ENCODE measurements at regions not wholly inside any gene's neighbourhood (a gene's known extent, or its start where the extent isn't known, plus 50 kb on each side); places are given as distances from the start of the nearest gene placed in this dataset.

DNA sequence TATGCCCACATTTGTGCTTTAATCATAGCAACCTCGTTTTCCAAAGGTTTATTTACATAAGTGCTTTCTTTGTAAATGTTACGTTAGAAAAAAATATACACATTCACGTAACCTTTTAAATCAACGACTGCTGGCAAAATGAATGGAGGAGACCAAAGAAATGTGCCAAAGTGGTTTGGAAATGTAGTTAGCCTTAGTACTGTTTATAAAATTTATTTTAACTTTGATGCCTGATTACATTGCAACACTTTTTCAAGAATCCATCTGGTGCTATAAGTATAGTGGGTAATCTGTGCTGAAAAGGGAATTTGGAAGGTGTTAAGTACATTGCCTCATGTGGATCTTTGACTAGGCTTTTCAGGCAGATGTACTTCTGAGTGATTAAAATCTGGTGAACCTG lies 108.9 kb downstream of the IFI44 start:
- DNase-seq (ENCODE audit: low spot score), result no peak

DNA sequence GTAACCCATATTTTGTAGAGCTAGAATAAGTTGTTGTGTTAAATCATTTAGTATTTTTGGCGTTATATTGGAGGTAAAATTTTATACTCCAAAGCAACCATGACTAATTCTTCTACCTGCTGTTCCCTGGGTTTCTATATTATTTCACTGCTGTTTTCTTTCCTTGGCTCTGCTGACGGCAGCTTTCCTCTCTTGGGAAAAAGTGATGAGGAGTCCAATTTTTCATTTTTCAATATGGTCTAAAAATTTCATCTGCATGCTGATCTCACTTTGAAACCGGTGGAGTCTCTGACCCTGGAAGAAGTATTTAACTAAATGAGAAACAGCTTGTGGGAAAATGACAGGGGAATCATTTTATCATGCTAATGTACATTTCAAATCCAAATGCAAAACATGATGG lies 110.2 kb downstream of the IFI44 start:
- H3K4me2 ChIP-seq, result no peak overlapping the region
- no peaks in the 10 kb centered on the region for H3K36me3 ChIP-seq (replicated peaks; ENCODE audit: insufficient read depth, low read depth)
- H3K4me1 ChIP-seq (ENCODE audit: insufficient read depth), result no peaks in the 10 kb centered on the region
- no peak overlapping the region for H3K4me3 ChIP-seq
- DNase-seq (ENCODE audit: low spot score), result no peak
- H4K20me1 ChIP-seq (ENCODE audit: insufficient read depth, poor library complexity, severe bottlenecking), result no peaks in the 10 kb centered on the region
- H3K27me3 ChIP-seq, result no peaks in the 10 kb centered on the region
- no peaks in the 10 kb centered on the region for H3K9me3 ChIP-seq (ENCODE audit: low read depth)
- H3K79me2 ChIP-seq, result no peaks in the 10 kb centered on the region
- TF ChIP-seq EZH2phosphoT487 (IDR thresholded peaks at IDR 0.05; ENCODE audit: low read depth, severe bottlenecking, unreplicated experiment), result no peak
- no peak overlapping the region for H3K27ac ChIP-seq
- 77% methylated on average over 3 of the region's 3 CpGs for WGBS (ENCODE audit: low lambda C conversion rate, missing lambda C conversion rate)
- no peak overlapping the region for H2AFZ ChIP-seq
- H3K9me2 ChIP-seq (replicated peaks; ENCODE audit: insufficient read depth), result no peaks in the 10 kb centered on the region

More for the DNA sequence above, 108.9 kb downstream of the IFI44 start:
- Histone ChIP-seq H2AFZ (no peak overlapping the region), H4K20me1 (ENCODE audit: insufficient read depth, poor library complexity, severe bottlenecking) (no peaks in the 10 kb centered on the region), H3K79me2 (no peaks in the 10 kb centered on the region), H3K36me3 (replicated peaks; ENCODE audit: insufficient read depth, low read depth) (no peaks in the 10 kb centered on the region), H3K4me3 (no peak overlapping the region), H3K27me3 (no peaks in the 10 kb centered on the region), H3K27ac (no peak overlapping the region), H3K9me3 (ENCODE audit: low read depth) (no peaks in the 10 kb centered on the region), H3K4me1 (ENCODE audit: insufficient read depth) (no peaks in the 10 kb centered on the region), H3K9me2 (replicated peaks; ENCODE audit: insufficient read depth) (no peaks in the 10 kb centered on the region), H3K4me2 (no peak overlapping the region)
- no peak for TF ChIP-seq EZH2phosphoT487 (IDR thresholded peaks at IDR 0.05; ENCODE audit: low read depth, severe bottlenecking, unreplicated experiment)
- TF ChIP-seq, protein P1, sequence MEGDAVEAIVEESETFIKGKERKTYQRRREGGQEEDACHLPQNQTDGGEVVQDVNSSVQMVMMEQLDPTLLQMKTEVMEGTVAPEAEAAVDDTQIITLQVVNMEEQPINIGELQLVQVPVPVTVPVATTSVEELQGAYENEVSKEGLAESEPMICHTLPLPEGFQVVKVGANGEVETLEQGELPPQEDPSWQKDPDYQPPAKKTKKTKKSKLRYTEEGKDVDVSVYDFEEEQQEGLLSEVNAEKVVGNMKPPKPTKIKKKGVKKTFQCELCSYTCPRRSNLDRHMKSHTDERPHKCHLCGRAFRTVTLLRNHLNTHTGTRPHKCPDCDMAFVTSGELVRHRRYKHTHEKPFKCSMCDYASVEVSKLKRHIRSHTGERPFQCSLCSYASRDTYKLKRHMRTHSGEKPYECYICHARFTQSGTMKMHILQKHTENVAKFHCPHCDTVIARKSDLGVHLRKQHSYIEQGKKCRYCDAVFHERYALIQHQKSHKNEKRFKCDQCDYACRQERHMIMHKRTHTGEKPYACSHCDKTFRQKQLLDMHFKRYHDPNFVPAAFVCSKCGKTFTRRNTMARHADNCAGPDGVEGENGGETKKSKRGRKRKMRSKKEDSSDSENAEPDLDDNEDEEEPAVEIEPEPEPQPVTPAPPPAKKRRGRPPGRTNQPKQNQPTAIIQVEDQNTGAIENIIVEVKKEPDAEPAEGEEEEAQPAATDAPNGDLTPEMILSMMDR (IDR thresholded peaks at IDR 0.05; ENCODE audit: poor library complexity), result no peak
- no peak for TF ChIP-seq EZH2 (IDR thresholded peaks at IDR 0.05; ENCODE audit: borderline replicate concordance)
- WGBS (ENCODE audit: low lambda C conversion rate, missing lambda C conversion rate), result 46% methylated on average over 4 of the region's 4 CpGs

DNA sequence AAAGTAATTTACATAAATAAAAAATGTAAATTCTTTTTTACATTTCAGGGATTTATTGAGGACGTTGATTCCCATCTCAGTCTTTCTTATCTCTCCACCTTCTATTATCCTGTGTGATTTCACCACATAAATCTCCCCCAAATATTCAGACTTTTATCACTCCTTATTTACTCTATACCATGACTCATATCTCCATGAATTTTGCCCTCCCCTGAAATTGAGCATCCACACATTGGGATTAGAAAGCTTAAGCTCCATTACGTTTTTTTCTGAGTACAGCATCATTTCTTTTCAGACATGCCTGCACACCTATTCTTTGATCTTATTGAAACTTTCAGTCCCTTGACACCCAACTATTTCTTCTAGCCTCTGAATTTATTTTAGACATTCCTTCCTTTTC lies 111.2 kb downstream of the IFI44 start:
- Histone ChIP-seq H3K79me2 (no peaks in the 10 kb centered on the region), H3K9me3 (ENCODE audit: low read depth) (no peaks in the 10 kb centered on the region), H3K4me3 (no peak overlapping the region), H4K20me1 (ENCODE audit: insufficient read depth, poor library complexity, severe bottlenecking) (no peaks in the 10 kb centered on the region), H3K4me1 (ENCODE audit: insufficient read depth) (no peaks in the 10 kb centered on the region), H3K27ac (no peak overlapping the region), H3K36me3 (replicated peaks; ENCODE audit: insufficient read depth, low read depth) (no peaks in the 10 kb centered on the region), H3K4me2 (no peak overlapping the region), H2AFZ (no peak overlapping the region), H3K9me2 (replicated peaks; ENCODE audit: insufficient read depth) (no peaks in the 10 kb centered on the region), H3K27me3 (no peaks in the 10 kb centered on the region)
- TF ChIP-seq, protein P1 (IDR thresholded peaks at IDR 0.05; ENCODE audit: poor library complexity), result no peak
- TF ChIP-seq EZH2phosphoT487 (IDR thresholded peaks at IDR 0.05; ENCODE audit: low read depth, severe bottlenecking, unreplicated experiment) (no peak), EZH2 (IDR thresholded peaks at IDR 0.05; ENCODE audit: borderline replicate concordance) (no peak)
- 48% methylated on average over 2 of the region's 2 CpGs for WGBS (ENCODE audit: low lambda C conversion rate, missing lambda C conversion rate)
- no peak for DNase-seq (ENCODE audit: low spot score)

DNA sequence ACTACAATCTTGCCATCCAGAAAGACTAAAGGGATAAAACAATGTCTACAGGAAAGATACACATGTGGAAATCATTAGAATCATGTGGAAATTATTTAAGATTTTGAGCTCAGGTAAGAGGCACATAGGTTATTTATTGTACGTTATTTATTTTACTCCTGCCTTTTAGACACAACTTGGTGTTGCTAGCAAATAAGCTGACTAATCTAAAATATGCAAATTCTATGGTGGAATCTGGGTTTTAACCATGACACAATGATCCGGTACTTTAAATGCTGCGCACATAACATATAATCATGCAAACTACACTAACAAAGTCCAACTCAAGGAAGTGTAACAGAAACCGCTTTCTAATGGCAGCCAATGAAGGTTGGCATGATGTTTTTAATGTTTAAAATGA lies 112.5 kb downstream of the IFI44 start:
- no peak for DNase-seq (ENCODE audit: low spot score)
- 79% methylated on average over 4 of the region's 4 CpGs for WGBS (ENCODE audit: low lambda C conversion rate, missing lambda C conversion rate)
- Histone ChIP-seq H3K36me3 (replicated peaks; ENCODE audit: insufficient read depth, low read depth) (no peaks in the 10 kb centered on the region), H3K4me3 (no peak overlapping the region), H2AFZ (no peak overlapping the region), H3K79me2 (no peaks in the 10 kb centered on the region), H3K4me1 (ENCODE audit: insufficient read depth) (no peaks in the 10 kb centered on the region), H3K27ac (no peak overlapping the region), H3K9me3 (ENCODE audit: low read depth) (no peaks in the 10 kb centered on the region), H3K27me3 (no peaks in the 10 kb centered on the region), H3K4me2 (no peak overlapping the region), H3K9me2 (replicated peaks; ENCODE audit: insufficient read depth) (no peaks in the 10 kb centered on the region), H4K20me1 (ENCODE audit: insufficient read depth, poor library complexity, severe bottlenecking) (no peaks in the 10 kb centered on the region)
- TF ChIP-seq EZH2phosphoT487 (IDR thresholded peaks at IDR 0.05; ENCODE audit: low read depth, severe bottlenecking, unreplicated experiment) (no peak), EZH2 (IDR thresholded peaks at IDR 0.05; ENCODE audit: borderline replicate concordance) (no peak)
- TF ChIP-seq, protein P1 (IDR thresholded peaks at IDR 0.05; ENCODE audit: poor library complexity), result no peak

All from hepatocyte (in vitro differentiated cells).